ENCODE measurements at regions not wholly inside any gene's neighbourhood (a gene's known extent, or its start where the extent isn't known, plus 50 kb on each side); places are given as distances from the start of the nearest gene placed in this dataset.

- peaks cover 5% of the 10 kb centered on the region for H3F3A ChIP-seq (ENCODE audit: insufficient read depth, low read length, poor library complexity, severe bottlenecking)
- H3K36me3 ChIP-seq (ENCODE audit: insufficient read depth, low read length) = no peaks in the 10 kb centered on the region
- no peaks in the 10 kb centered on the region for H3K9me2 ChIP-seq (ENCODE audit: insufficient read depth, low read length)
- H3K4me3 ChIP-seq (ENCODE audit: low read length) = no peak overlapping the region
- H2AFZ ChIP-seq (ENCODE audit: low read depth, low read length) = no peak overlapping the region
- no peaks in the 10 kb centered on the region for H3K9me3 ChIP-seq (ENCODE audit: low read length)
- no peaks in the 10 kb centered on the region for H3K27me3 ChIP-seq (ENCODE audit: insufficient read depth, low read depth, low read length)
- H3K9ac ChIP-seq (ENCODE audit: low read length) = no peak overlapping the region
- TF ChIP-seq EZH2 (IDR thresholded peaks at IDR 0.05; ENCODE audit: borderline replicate concordance, insufficient read depth, low read length, poor library complexity, severe bottlenecking) = no peak
- no peak for TF ChIP-seq EP300 (conservative IDR thresholded peaks at IDR 0.05; ENCODE audit: poor library complexity, severe bottlenecking)
- no peak for TF ChIP-seq MXI1 (conservative IDR thresholded peaks at IDR 0.05; ENCODE audit: poor library complexity, severe bottlenecking)
- TF ChIP-seq POLR2AphosphoS5 (IDR thresholded peaks at IDR 0.05) = no peak
- TF ChIP-seq REST (IDR thresholded peaks at IDR 0.05; ENCODE audit: borderline replicate concordance) = no peak
- no peaks in the 10 kb centered on the region for H4K20me1 ChIP-seq (ENCODE audit: insufficient read depth)
- H3K79me2 ChIP-seq (replicated peaks; ENCODE audit: insufficient read depth, low read length) = no peaks in the 10 kb centered on the region
- no peak overlapping the region for H3K4me2 ChIP-seq (ENCODE audit: low read length)
- no peak overlapping the region for H3K27ac ChIP-seq (ENCODE audit: low read length)
Observed at GRCh38 chr6:26180346-26180745, 93.1 kb downstream of the HFE start.

DNA sequence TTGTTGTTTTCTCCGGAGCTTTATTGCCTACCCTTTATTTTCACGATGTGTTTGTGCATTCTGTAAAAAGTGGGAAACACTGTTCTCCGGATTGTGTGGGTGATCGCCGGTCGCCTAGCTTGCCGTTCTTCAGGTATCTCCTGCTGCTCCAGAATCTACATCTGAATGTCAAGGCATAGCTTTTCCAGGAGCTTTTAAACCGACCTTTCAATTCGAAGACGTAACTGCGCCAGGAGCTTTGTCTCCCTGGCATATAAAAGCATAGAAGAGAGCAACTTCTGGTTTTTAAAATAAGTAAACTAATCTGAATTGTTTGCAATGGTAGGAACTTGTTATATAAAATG, 96.0 kb downstream of the HFE start:
- TF ChIP-seq, protein P1, sequence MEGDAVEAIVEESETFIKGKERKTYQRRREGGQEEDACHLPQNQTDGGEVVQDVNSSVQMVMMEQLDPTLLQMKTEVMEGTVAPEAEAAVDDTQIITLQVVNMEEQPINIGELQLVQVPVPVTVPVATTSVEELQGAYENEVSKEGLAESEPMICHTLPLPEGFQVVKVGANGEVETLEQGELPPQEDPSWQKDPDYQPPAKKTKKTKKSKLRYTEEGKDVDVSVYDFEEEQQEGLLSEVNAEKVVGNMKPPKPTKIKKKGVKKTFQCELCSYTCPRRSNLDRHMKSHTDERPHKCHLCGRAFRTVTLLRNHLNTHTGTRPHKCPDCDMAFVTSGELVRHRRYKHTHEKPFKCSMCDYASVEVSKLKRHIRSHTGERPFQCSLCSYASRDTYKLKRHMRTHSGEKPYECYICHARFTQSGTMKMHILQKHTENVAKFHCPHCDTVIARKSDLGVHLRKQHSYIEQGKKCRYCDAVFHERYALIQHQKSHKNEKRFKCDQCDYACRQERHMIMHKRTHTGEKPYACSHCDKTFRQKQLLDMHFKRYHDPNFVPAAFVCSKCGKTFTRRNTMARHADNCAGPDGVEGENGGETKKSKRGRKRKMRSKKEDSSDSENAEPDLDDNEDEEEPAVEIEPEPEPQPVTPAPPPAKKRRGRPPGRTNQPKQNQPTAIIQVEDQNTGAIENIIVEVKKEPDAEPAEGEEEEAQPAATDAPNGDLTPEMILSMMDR (IDR thresholded peaks at IDR 0.05; ENCODE audit: poor library complexity, severe bottlenecking) = no peak
- no peak for TF ChIP-seq EP300 (conservative IDR thresholded peaks at IDR 0.05; ENCODE audit: poor library complexity, severe bottlenecking)
- TF ChIP-seq REST (IDR thresholded peaks at IDR 0.05; ENCODE audit: borderline replicate concordance) = no peak
- TF ChIP-seq RAD21 (conservative IDR thresholded peaks at IDR 0.05) = no peak
- TF ChIP-seq SMC3 (conservative IDR thresholded peaks at IDR 0.05; ENCODE audit: poor library complexity) = no peak
- TF ChIP-seq TAF1 (IDR thresholded peaks at IDR 0.05; ENCODE audit: low read depth) = peak; percentile 29
- no peak for TF ChIP-seq MXI1 (conservative IDR thresholded peaks at IDR 0.05; ENCODE audit: poor library complexity, severe bottlenecking)
- Histone ChIP-seq H3K9me3 (ENCODE audit: low read length) (no peaks in the 10 kb centered on the region), H3K27me3 (ENCODE audit: insufficient read depth, low read depth, low read length) (no peaks in the 10 kb centered on the region), H3K4me3 (ENCODE audit: low read length) (peak overlapping the region; percentile 73), H3K4me2 (ENCODE audit: low read length) (peak overlapping the region; percentile 55), H3K27ac (ENCODE audit: low read length) (peak overlapping the region; percentile 79), H3K9me2 (ENCODE audit: insufficient read depth, low read length) (no peaks in the 10 kb centered on the region), H3F3A (ENCODE audit: insufficient read depth, low read length, poor library complexity, severe bottlenecking) (peaks cover 10% of the 10 kb centered on the region), H4K20me1 (ENCODE audit: insufficient read depth) (no peaks in the 10 kb centered on the region), H3K9ac (ENCODE audit: low read length) (peak overlapping the region; percentile 73), H2AFZ (ENCODE audit: low read depth, low read length) (no peak overlapping the region), H3K36me3 (ENCODE audit: insufficient read depth, low read length) (no peaks in the 10 kb centered on the region), H3K79me2 (replicated peaks; ENCODE audit: insufficient read depth, low read length) (no peaks in the 10 kb centered on the region)
